GM12878 (cell line): ENCODE measurements at regions not wholly inside any gene's neighbourhood (a gene's known extent, or its start where the extent isn't known, plus 50 kb on each side); places are given as distances from the start of the nearest gene placed in this dataset.

Experiments used
- ATAC-seq: fragments of 200-7000 bp; cut with Tn5 transposase; 3 replicates; pipeline ENCODE4 v1.9.1; 2020; ENCODE audit warnings: mild to moderate bottlenecking, moderate library complexity
- BruUV-seq: library from RNA; stranded (reverse); fragments of 400-500 nt; replicated peaks from 2 replicates; lab custom pipeline; 2021; lab: Mats Ljungman, UMichigan
- CTCF ChIA-PET: fragments of 300-600 bp; sonication (Branson Sonifier 250); formaldehyde crosslinking; extraction: SDS; loops from one replicate; lab custom pipeline; 2021; ENCODE audit warnings: inconsistent platforms; lab: Yijun Ruan, JAX
- POLR2A ChIA-PET: fragments of 350-600 bp; formaldehyde crosslinking; extraction: SDS; loops from one replicate; lab custom pipeline; 2021; ENCODE audit warnings: inconsistent platforms; lab: Charles Lee
- RAD21 ChIA-PET: fragments of 300-600 bp; sonication (Branson Sonifier 250); formaldehyde crosslinking; loops from one replicate; lab custom pipeline; 2023; ENCODE audit warnings: antibody characterized with exemption; ENCODE audit not compliant: unreplicated experiment; lab: Charles Lee
- SMC1A ChIA-PET: fragments of 300-600 bp; sonication (Branson Sonifier 250); formaldehyde crosslinking; loops from one replicate; lab custom pipeline; 2023; ENCODE audit not compliant: unreplicated experiment, uncharacterized antibody; lab: Charles Lee
- DNase-seq: peaks from one replicate; pipeline ENCODE4 v3.0.0-alpha.2; 2011; ENCODE audit warnings: low read depth, low spot score
- FAIRE-seq: peaks from 3 replicates; lab custom pipeline; 2011; peaks lifted over from hg19 to GRCh38; lab: Jason Lieb, UNC
- H2AFZ ChIP-seq: 2 replicates; pipeline ENCODE4 v1.6.0; 2011; ENCODE audit warnings: low read depth, low read length, control low read depth; ENCODE audit not compliant: control insufficient read depth
- H3K27ac ChIP-seq: 2 replicates; pipeline ENCODE4 v1.5.1; 2011; ENCODE audit warnings: control low read depth; ENCODE audit not compliant: control insufficient read depth, insufficient read depth
- H3K27me3 ChIP-seq, 2 experiments: replicated peaks in 1 of 2; 2 replicates each; pipeline versions ENCODE4 v1.6.0 to v1.6.1; 2011; ENCODE audit warnings: low read length in 1 of 2; ENCODE audit not compliant: control insufficient read depth in 2 of 2, insufficient read depth in 2 of 2
- H3K36me3 ChIP-seq, 2 experiments: 2 replicates each; pipeline ENCODE4 v1.5.1; 2011; ENCODE audit warnings: low read length in 1 of 2; ENCODE audit not compliant: control insufficient read depth in 2 of 2, insufficient read depth in 2 of 2
- H3K4me1 ChIP-seq: 2 replicates; pipeline ENCODE4 v1.6.1; 2011; ENCODE audit warnings: mild to moderate bottlenecking, low read length, moderate library complexity, mixed read lengths; ENCODE audit not compliant: control insufficient read depth, insufficient read depth
- H3K4me2 ChIP-seq: 2 replicates; pipeline ENCODE4 v1.6.0; 2011; ENCODE audit warnings: control low read depth; ENCODE audit not compliant: control insufficient read depth, insufficient read depth
- H3K4me3 ChIP-seq: fragments of 200-600 bp; sonication (generic); 2 replicates; pipeline ENCODE4 v1.5.1; 2016
- H3K79me2 ChIP-seq: 2 replicates; pipeline ENCODE4 v1.6.0; 2011; ENCODE audit warnings: low read length; ENCODE audit not compliant: control insufficient read depth, insufficient read depth
- H3K9ac ChIP-seq: 2 replicates; pipeline ENCODE4 v1.8.0; 2011; ENCODE audit warnings: low read length, control low read depth, mixed read lengths; ENCODE audit not compliant: control insufficient read depth, insufficient read depth
- H3K9me3 ChIP-seq: replicated peaks from 3 replicates; pipeline ENCODE4 v1.5.1; 2011; ENCODE audit warnings: mild to moderate bottlenecking, low read length; ENCODE audit not compliant: control insufficient read depth, insufficient read depth
- H4K20me1 ChIP-seq: 2 replicates; pipeline ENCODE4 v1.6.0; 2011; ENCODE audit not compliant: control insufficient read depth, insufficient read depth
- BACH1 ChIP-seq: fragments of 450-650 bp; IDR thresholded peaks from 2 replicates; pipeline ENCODE4 v1.6.1; 2017; ENCODE audit warnings: mild to moderate bottlenecking, borderline replicate concordance
- DPF2 ChIP-seq: fragments of 450-650 bp; IDR thresholded peaks from 2 replicates; pipeline ENCODE4 v1.6.1; 2017; ENCODE audit warnings: mild to moderate bottlenecking
- IRF4 ChIP-seq: IDR thresholded peaks from 2 replicates; pipeline ENCODE4 v1.6.1; 2011; ENCODE audit warnings: low read depth, low read length
- JUNB ChIP-seq: IDR thresholded peaks from 2 replicates; pipeline ENCODE4 v1.6.1; 2016; ENCODE audit warnings: antibody characterized with exemption, mild to moderate bottlenecking
- JUND ChIP-seq: IDR thresholded peaks from 2 replicates; pipeline ENCODE4 v1.6.1; 2012; ENCODE audit warnings: low read depth, mild to moderate bottlenecking, low read length, improper control_type of control experiment, moderate library complexity
- KDM1A ChIP-seq: fragments of 200-600 bp; sonication (generic); IDR thresholded peaks from 2 replicates; pipeline ENCODE4 v1.6.1; 2016; ENCODE audit warnings: borderline replicate concordance
- NFYB ChIP-seq: IDR thresholded peaks from 2 replicates; pipeline ENCODE4 v1.6.1; 2011; ENCODE audit warnings: low read depth, mild to moderate bottlenecking, low read length, improper control_type of control experiment, moderate library complexity; ENCODE audit not compliant: insufficient read depth
- RELA ChIP-seq: fragments of 450-650 bp; IDR thresholded peaks from 2 replicates; pipeline ENCODE4 v1.8.0; 2014; ENCODE audit warnings: borderline replicate concordance; ENCODE audit not compliant: partially characterized antibody
- SP1 ChIP-seq: IDR thresholded peaks from one replicate; pipeline ENCODE4 v1.6.1; 2011; ENCODE audit warnings: low read depth, low read length
- SUZ12 ChIP-seq: fragments of 200-600 bp; sonication (generic); IDR thresholded peaks from one replicate; pipeline ENCODE4 v1.6.1; 2018; ENCODE audit warnings: antibody characterized with exemption, mild to moderate bottlenecking; ENCODE audit not compliant: unreplicated experiment
- TBL1XR1 ChIP-seq: IDR thresholded peaks from 2 replicates; pipeline ENCODE4 v1.6.1; 2012; ENCODE audit warnings: low read depth, low read length, improper control_type of control experiment
- WGBS: methylation state at CpG from one replicate; pipeline ENCODE4 v1.1.6; 2016; ENCODE audit warnings: low lambda C conversion rate; ENCODE audit not compliant: insufficient replicate concordance, insufficient coverage; ENCODE audit errors: missing lambda C conversion rate; 5-methylcytosine and 5-hydroxymethylcytosine counted together
- in situ Hi-C: fragments of 300-500 bp; cut with MboI; formaldehyde crosslinking; loops from 9 replicates; pipeline ENCODE4 v1.14.3; 2018; ENCODE audit warnings: mixed read lengths
- intact Hi-C: fragments of 100-400 bp; cut with micrococcal nuclease; formaldehyde crosslinking; loops from one replicate; pipeline ENCODE4 v1.14.2; 2022; ENCODE audit not compliant: unreplicated experiment
- TF ChIP-seq, protein P1 (sequence below): IDR thresholded peaks from 2 replicates; pipeline ENCODE4 v1.6.1; 2012; ENCODE audit warnings: mild to moderate bottlenecking, low read depth, low read length
- TF ChIP-seq, protein P2 (sequence below): fragments of 450-650 bp; IDR thresholded peaks from 2 replicates; pipeline ENCODE4 v1.6.1; 2017; ENCODE audit warnings: borderline replicate concordance
- TF ChIP-seq, protein P3 (sequence below): fragments of 450-650 bp; IDR thresholded peaks from 2 replicates; pipeline ENCODE4 v1.6.1; 2016; ENCODE audit warnings: mild to moderate bottlenecking
- TF ChIP-seq, protein P4 (sequence below): fragments of 450-650 bp; IDR thresholded peaks from 2 replicates; pipeline ENCODE4 v1.6.1; 2017; ENCODE audit warnings: low read depth, mild to moderate bottlenecking, moderate library complexity
- TF ChIP-seq, protein P5 (sequence below): IDR thresholded peaks from 2 replicates; pipeline ENCODE4 v1.6.1; 2011; ENCODE audit warnings: borderline replicate concordance, low read depth, mild to moderate bottlenecking, moderate library complexity, mixed read lengths, low read length; ENCODE audit not compliant: insufficient read depth; ENCODE audit errors: extremely low read length

DNA sequence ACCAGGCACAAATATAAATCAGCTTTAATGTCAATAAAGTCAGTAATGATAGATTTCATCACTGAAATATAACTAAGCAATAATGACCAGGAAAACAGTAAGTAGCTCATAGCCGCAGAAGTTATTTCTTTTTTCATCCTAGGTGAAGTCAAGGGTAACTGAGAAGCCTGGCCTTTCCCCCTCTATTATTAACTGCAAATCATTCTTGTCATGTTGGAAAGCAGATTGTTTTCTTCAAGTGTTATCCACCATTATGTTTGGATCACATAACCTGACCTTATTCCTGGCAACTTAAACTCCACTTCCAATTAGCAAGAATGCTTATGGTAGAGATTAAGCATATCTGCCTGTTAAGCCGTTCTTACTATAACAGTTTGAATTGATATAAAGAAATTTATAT is 603.4 kb upstream of the FOXG1 start (continued):
- TF ChIP-seq, protein P1, sequence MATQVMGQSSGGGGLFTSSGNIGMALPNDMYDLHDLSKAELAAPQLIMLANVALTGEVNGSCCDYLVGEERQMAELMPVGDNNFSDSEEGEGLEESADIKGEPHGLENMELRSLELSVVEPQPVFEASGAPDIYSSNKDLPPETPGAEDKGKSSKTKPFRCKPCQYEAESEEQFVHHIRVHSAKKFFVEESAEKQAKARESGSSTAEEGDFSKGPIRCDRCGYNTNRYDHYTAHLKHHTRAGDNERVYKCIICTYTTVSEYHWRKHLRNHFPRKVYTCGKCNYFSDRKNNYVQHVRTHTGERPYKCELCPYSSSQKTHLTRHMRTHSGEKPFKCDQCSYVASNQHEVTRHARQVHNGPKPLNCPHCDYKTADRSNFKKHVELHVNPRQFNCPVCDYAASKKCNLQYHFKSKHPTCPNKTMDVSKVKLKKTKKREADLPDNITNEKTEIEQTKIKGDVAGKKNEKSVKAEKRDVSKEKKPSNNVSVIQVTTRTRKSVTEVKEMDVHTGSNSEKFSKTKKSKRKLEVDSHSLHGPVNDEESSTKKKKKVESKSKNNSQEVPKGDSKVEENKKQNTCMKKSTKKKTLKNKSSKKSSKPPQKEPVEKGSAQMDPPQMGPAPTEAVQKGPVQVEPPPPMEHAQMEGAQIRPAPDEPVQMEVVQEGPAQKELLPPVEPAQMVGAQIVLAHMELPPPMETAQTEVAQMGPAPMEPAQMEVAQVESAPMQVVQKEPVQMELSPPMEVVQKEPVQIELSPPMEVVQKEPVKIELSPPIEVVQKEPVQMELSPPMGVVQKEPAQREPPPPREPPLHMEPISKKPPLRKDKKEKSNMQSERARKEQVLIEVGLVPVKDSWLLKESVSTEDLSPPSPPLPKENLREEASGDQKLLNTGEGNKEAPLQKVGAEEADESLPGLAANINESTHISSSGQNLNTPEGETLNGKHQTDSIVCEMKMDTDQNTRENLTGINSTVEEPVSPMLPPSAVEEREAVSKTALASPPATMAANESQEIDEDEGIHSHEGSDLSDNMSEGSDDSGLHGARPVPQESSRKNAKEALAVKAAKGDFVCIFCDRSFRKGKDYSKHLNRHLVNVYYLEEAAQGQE, result no peak
- no peak for TF ChIP-seq RELA
- TF ChIP-seq IRF4, result no peak
- no peak for TF ChIP-seq KDM1A

DNA sequence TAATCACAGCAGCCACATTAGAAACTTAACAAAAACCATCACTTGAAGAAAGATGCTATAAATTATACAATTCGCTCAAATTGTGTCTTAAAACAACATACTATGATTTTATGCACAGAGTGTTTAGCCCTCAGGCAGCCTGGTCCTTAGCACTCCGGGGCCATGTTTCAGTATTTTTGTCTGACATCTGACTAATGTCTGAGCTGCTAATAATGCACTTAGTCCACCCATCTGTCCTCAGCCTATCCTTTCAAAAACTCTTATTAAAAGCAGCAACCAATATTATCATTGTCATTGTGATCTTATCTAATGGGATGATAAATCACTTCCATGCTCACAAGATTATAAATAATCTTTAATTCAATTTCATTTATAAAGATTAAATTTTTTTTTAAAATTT is 602.7 kb upstream of the FOXG1 start:
- WGBS, result 13% methylated on average over 2 of the region's 2 CpGs
- TF ChIP-seq, protein P2, sequence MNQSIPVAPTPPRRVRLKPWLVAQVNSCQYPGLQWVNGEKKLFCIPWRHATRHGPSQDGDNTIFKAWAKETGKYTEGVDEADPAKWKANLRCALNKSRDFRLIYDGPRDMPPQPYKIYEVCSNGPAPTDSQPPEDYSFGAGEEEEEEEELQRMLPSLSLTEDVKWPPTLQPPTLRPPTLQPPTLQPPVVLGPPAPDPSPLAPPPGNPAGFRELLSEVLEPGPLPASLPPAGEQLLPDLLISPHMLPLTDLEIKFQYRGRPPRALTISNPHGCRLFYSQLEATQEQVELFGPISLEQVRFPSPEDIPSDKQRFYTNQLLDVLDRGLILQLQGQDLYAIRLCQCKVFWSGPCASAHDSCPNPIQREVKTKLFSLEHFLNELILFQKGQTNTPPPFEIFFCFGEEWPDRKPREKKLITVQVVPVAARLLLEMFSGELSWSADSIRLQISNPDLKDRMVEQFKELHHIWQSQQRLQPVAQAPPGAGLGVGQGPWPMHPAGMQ, result no peak
- TF ChIP-seq BACH1 (no peak), JUNB (no peak), SUZ12 (no peak), NFYB (no peak), DPF2 (no peak), TBL1XR1 (no peak), SP1 (no peak), JUND (no peak)
- TF ChIP-seq, protein P3, sequence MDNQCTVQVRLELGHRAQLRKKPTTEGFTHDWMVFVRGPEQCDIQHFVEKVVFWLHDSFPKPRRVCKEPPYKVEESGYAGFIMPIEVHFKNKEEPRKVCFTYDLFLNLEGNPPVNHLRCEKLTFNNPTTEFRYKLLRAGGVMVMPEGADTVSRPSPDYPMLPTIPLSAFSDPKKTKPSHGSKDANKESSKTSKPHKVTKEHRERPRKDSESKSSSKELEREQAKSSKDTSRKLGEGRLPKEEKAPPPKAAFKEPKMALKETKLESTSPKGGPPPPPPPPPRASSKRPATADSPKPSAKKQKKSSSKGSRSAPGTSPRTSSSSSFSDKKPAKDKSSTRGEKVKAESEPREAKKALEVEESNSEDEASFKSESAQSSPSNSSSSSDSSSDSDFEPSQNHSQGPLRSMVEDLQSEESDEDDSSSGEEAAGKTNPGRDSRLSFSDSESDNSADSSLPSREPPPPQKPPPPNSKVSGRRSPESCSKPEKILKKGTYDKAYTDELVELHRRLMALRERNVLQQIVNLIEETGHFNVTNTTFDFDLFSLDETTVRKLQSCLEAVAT, result no peak
- TF ChIP-seq, protein P4, sequence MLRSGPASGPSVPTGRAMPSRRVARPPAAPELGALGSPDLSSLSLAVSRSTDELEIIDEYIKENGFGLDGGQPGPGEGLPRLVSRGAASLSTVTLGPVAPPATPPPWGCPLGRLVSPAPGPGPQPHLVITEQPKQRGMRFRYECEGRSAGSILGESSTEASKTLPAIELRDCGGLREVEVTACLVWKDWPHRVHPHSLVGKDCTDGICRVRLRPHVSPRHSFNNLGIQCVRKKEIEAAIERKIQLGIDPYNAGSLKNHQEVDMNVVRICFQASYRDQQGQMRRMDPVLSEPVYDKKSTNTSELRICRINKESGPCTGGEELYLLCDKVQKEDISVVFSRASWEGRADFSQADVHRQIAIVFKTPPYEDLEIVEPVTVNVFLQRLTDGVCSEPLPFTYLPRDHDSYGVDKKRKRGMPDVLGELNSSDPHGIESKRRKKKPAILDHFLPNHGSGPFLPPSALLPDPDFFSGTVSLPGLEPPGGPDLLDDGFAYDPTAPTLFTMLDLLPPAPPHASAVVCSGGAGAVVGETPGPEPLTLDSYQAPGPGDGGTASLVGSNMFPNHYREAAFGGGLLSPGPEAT, result no peak
- TF ChIP-seq, protein P5, sequence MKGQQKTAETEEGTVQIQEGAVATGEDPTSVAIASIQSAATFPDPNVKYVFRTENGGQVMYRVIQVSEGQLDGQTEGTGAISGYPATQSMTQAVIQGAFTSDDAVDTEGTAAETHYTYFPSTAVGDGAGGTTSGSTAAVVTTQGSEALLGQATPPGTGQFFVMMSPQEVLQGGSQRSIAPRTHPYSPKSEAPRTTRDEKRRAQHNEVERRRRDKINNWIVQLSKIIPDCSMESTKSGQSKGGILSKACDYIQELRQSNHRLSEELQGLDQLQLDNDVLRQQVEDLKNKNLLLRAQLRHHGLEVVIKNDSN, result no peak

More for the DNA sequence above, 602.7 kb upstream of the FOXG1 start:
- H3K4me2 ChIP-seq, result no peak overlapping the region
- ATAC-seq, result no peak
- H3K9me3 ChIP-seq, result no peaks in the 10 kb centered on the region; the same call in 2 of the 3 replicates
- H3K4me1 ChIP-seq, result no peaks in the 10 kb centered on the region
- BruUV-seq, result no TSS peak
- no peak overlapping the region for H3K4me3 ChIP-seq
- H3K27ac ChIP-seq, result no peak overlapping the region
- H4K20me1 ChIP-seq, result no peaks in the 10 kb centered on the region
- no peak for DNase-seq
- in situ Hi-C loops, result no loop called here
- RAD21 ChIA-PET, result no interaction called here
- H3K9ac ChIP-seq, result no peak overlapping the region
- no peak overlapping the region for H2AFZ ChIP-seq
- H3K79me2 ChIP-seq, result no peaks in the 10 kb centered on the region
- intact Hi-C loops, result no loop called here
- POLR2A ChIA-PET, result no interaction called here
- SMC1A ChIA-PET, result no interaction called here
- no peak for FAIRE-seq
- H3K36me3 ChIP-seq, result no peaks in the 10 kb centered on the region
- CTCF ChIA-PET, result no interaction called here
- H3K27me3 ChIP-seq, result no peaks in the 10 kb centered on the region
